IPS DF 4.7 (cell line): ENCODE measurements at regions not wholly inside any gene's neighbourhood (a gene's known extent, or its start where the extent isn't known, plus 50 kb on each side); places are given as distances from the start of the nearest gene placed in this dataset.
A peak's percentile ranks its signal among the peaks of the same experiment; 100 is the strongest.

Source experiments
- DNase-seq: peaks from one replicate; pipeline ENCODE4 v3.0.0-alpha.2; 2013; ENCODE audit warnings: low spot score; ENCODE audit errors: extremely low read depth

DNA sequence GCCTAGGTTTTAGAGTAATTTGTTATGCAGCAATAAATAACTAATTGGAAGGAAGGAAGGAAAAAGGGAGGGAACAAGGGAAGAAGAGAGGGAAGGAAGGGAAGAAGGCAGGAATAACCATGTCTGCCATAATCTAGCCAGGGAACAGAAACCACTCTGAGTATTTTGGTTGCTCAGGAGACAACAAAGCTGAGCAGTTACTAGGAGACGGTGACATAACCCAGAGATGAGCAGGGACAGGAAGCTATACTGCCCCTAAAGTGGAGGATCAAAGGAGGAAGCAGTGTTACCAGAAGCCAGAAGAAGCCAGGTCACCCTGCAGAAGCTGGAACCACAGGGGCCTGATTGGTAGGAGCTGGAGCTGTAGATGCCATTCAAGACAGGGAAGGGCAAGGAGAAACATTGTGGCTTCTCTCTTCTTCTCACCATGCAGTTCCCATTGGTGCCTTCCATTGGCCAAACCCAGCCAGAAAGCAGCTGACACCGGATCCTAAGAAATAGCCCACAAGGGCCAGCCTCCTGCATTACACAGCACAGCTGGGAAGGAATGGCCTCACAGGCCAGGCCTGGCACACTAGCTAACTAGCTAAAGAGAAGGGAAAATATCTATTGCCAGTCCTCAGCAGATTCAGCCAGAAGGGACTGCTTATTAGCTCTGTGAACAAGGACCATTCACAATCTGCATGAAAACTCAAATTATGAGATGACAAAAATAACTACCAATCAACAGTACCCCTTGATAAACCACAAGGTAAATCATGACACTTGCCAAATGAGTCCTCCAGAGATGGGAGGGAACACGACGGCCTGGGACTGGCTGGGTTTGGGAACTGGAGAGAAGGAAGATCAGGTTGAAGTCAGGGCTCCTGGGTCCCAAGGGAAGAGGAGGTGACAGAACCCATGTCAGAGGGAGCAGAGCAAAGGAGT, 184.5 kb upstream of the NFE2L3 start:
- DNase-seq = no peak

- DNase-seq = no peak
These were observed 183.6 kb upstream of the NFE2L3 start for GRCh38 chr7:25968205-25968993.

GRCh38 chr7:25970356-25970755, 181.6 kb upstream of the NFE2L3 start:
- DNase-seq = no peak

DNA sequence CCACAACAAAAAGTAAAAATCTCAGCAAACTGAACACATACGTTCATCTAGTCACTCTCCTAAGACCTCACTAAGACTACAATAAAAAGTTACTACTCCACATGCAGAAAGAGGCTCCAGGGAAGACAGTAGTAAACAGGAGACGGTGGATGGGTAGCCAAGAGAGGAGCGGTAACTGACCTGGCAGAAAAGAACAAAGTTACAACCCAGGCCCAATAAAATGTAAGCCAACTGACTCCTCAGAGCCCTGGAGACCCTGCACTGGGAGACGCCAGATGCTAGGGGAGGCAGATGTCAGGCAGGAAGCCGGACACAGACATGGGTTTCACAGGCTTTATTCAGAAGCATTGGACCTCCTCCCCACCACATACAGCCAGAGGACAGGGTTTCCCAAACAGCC, 181.1 kb upstream of the NFE2L3 start:
- DNase-seq = no peak

- no peak for DNase-seq
These were observed 175.4 kb upstream of the NFE2L3 start for GRCh38 chr7:25976630-25977029.

DNA sequence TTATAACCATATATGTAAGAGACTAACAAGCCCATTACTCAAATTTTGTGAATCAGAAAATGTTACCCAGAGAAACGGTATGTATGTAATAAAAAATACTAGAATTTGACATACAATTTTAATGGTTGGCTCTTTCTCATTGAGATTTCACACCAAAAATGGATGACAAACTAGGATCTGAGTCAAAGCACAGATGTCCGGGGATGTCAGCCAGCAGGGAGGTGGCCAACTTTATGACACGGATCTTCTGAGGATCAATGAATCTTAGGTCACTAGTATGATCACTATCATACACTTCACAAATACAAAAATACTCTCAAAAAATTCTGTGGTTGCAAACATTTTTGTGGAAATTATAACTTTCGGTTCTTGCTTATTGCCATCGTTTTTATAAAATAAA, 173.5 kb upstream of the NFE2L3 start:
- DNase-seq = no peak

DNA sequence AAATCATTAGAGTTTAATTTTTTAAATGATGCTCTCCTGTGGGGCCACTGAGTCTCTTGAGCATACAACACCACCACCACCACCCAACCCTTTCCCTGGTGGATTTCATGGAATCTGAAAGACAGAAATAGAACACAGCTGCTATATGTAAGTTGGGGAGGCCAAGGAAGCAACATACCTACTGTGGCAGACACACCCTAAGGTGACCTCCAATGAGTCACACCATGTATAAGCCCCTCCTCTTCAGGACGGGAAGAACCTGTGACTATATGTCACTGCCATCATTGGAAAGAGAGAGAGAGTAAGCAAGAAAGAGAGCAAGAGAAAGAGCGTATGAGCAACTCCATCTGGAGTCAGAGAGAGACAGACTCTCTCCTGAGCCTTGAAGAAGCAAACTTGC, 172.4 kb upstream of the NFE2L3 start:
- no peak for DNase-seq

DNA sequence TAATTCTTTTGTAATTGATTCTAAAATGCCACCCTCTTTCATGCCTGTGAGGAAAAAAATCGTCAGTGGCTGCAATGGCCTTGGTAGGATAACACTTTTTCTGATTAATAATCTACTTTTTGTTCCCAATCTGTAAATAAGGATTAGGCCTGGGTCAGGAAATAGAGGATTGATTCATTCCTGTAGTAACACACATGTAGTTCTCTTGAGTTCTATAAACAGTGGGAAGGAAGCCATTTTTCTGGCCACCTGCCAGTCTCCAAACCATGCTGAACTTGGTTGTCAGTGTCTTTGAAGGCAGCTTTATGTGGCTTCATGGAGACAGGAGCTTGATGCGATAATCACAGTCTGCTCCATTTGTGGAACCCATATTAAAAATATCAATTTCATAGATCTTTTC, 169.3 kb upstream of the NFE2L3 start:
- DNase-seq = no peak

- no peak for DNase-seq
These were observed 166.8 kb upstream of the NFE2L3 start for GRCh38 chr7:25985196-25985595.

- DNase-seq = no peak
These were observed 163.4 kb upstream of the NFE2L3 start for GRCh38 chr7:25988640-25989039.

DNA sequence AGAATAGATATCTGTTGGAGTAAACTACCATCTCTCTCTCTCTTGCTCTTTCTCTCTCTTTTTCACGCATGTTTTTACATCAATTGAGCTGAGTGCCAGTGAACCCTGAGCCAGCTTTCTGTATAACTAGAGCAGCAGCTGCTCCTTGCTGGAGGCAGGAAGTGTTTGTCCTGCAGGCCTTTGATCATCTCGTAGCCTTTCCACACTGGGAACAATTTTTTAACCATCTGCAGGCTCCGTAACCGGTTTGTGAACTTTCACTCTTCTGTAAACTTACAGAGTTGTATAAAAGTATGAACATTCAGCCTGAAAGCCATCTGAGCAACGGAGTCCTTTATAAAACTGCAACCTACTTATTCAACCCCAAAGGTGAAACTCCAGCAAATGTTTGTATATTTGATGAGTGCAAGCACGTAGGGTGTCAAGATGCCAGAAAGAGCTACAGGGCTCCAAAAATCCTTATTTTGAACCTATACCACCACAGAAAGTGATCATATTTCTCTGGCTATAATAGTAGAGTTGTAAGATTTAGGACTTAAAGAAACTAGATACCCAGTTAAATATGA, 162.8 kb upstream of the NFE2L3 start:
- no peak for DNase-seq

GRCh38 chr7:25994433-25994994, 157.5 kb upstream of the NFE2L3 start:
- no peak for DNase-seq

DNA sequence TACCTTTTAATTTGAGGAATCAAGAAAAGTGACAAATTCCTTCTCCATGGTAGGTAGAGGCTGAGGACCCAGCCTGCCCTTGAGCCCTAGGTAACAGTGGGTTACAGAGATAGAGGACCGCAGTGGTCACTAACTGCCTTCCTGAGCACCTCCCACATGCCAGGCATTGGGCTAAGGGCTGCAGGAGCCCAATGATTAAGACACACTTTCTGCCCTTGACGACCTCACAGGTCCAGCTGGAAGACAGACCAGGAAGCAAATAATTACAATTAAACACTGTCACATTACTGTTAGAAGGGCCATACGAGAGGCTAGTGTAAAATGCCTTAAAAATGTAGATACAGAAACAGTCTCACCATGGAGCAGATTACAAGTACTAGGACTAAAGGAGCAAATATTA, 156.8 kb upstream of the NFE2L3 start:
- no peak for DNase-seq

DNA sequence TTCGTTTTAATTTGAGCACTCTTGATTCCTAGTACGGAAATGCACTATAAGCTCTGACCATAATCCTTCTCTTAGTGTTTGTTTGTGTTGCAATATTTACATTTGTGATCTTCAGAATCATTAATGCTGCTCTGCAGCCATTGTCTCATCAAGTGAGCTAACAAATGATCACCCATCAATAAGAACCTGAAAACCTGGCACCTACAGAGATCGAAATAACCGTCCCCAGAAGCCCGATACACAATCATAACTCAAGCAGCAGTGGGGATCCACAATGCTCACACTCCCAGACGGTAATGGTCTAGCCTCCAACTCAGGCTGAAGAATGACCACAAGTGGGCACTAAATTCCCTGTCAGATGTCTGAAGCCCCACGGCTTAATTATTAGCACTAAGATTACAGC, 156.0 kb upstream of the NFE2L3 start:
- peak; percentile 5 for DNase-seq

- DNase-seq = no peak
These were observed 153.5 kb upstream of the NFE2L3 start for GRCh38 chr7:25998499-25998898.

DNA sequence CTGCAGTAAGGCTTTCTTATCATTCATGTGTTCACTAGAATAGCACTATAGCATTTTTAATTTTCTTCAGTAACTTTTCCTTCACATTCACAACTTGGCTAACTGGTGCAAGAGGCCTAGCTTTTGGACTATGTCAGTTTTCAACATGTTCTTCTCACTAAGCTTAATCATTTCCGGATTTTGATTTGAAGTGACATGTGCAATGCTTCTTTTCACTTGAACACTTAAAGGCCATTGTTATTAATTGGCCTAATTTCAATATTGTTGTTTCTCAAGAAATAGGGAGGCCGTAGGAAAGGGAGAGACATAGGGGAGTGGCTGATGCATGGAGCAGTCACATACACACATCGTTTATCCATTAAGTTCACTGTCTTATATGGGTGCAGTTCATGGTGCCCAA, 151.2 kb upstream of the NFE2L3 start:
- DNase-seq = no peak

GRCh38 chr7:26001662-26002244, 150.2 kb upstream of the NFE2L3 start:
- no peak for DNase-seq

- DNase-seq = no peak
These were observed 146.2 kb upstream of the NFE2L3 start for GRCh38 chr7:26005683-26006410.

- no peak for DNase-seq
These were observed 145.6 kb upstream of the NFE2L3 start for GRCh38 chr7:26006426-26006825.

- DNase-seq = no peak
These were observed 144.5 kb upstream of the NFE2L3 start for GRCh38 chr7:26007510-26007909.

DNA sequence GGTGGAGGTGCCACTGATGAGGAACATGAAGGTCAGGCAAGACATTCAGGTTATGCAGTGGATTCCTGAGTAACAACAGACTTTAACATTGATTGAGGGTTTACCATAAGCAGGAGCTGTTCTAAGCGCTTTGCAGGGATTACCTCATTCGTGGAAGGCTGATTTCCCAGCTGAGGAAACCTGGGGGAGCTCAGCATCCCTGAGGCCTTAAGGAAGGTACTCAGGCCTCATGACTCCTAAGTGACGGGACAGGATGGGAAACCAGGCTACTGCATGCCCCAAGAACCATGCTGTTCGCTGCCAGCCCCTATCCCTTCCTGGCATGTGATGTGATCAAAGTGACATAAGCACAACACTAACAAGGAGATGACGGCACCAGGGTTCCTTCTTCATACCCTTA, 143.6 kb upstream of the NFE2L3 start:
- DNase-seq = no peak
